OCI-LY3 (cell line): ENCODE measurements at regions not wholly inside any gene's neighbourhood (a gene's known extent, or its start where the extent isn't known, plus 50 kb on each side); places are given as distances from the start of the nearest gene placed in this dataset.

Source experiments
- H2AFZ ChIP-seq: fragments of 200-600, 300-600 bp; shearing (Covaris generic); 2 replicates; pipeline ENCODE4 v1.6.0; 2014; ENCODE audit warnings: antibody characterized with exemption, low read depth, low read length
- H3K27ac ChIP-seq: fragments of 200-600, 300-600 bp; sonication (generic); 2 replicates; pipeline ENCODE4 v1.5.1; 2014; ENCODE audit warnings: mild to moderate bottlenecking, low read length, moderate library complexity, mixed read lengths
- H3K27me3 ChIP-seq: fragments of 200-600, 300-600 bp; sonication (generic); 2 replicates; pipeline ENCODE4 v1.6.1; 2014; ENCODE audit warnings: low read depth, low read length, mixed read lengths
- H3K36me3 ChIP-seq: fragments of 200-600, 300-600 bp; sonication (generic); replicated peaks from 2 replicates; pipeline ENCODE3; 2014; ENCODE audit warnings: low read depth, low read length, mixed read lengths
- H3K4me1 ChIP-seq: fragments of 300-600, 200-600 bp; sonication (generic); 2 replicates; pipeline ENCODE4 v1.6.1; 2014; ENCODE audit warnings: low read length, mixed read lengths
- H3K4me2 ChIP-seq: fragments of 200-600, 300-600 bp; sonication (generic); 2 replicates; pipeline ENCODE4 v1.6.1; 2014; ENCODE audit warnings: low read length, mixed read lengths
- H3K4me3 ChIP-seq: fragments of 300-600, 200-600 bp; sonication (generic); 2 replicates; pipeline ENCODE4 v1.5.1; 2014; ENCODE audit warnings: antibody characterized with exemption, mild to moderate bottlenecking, low read length, moderate library complexity
- H3K79me2 ChIP-seq: fragments of 300-600, 200-600 bp; shearing (Covaris generic); 2 replicates; pipeline ENCODE4 v1.6.1; 2014; ENCODE audit warnings: mild to moderate bottlenecking, low read length, mixed read lengths
- H3K9ac ChIP-seq: fragments of 300-600, 200-600 bp; shearing (Covaris generic); 2 replicates; pipeline ENCODE4 v1.6.0; 2014; ENCODE audit warnings: mild to moderate bottlenecking, low read length, moderate library complexity
- H3K9me3 ChIP-seq: fragments of 200-600, 300-600 bp; shearing (Covaris generic); 2 replicates; pipeline ENCODE4 v1.6.1; 2014; ENCODE audit warnings: low read length, mixed read lengths; ENCODE audit not compliant: insufficient read depth
- H4K20me1 ChIP-seq: fragments of 200-600, 300-600 bp; sonication (generic); 2 replicates; pipeline ENCODE4 v1.6.1; 2016; ENCODE audit warnings: low read length, mixed read lengths; ENCODE audit not compliant: insufficient read depth
- CTCF ChIP-seq: fragments of 200-600, 300-600 bp; sonication (generic); IDR thresholded peaks from 2 replicates; pipeline ENCODE4 v1.5.1; 2014; ENCODE audit warnings: antibody characterized with exemption, low read length, low read depth
- EZH2phosphoT487 ChIP-seq: fragments of 200-600 bp; shearing (Covaris generic); IDR thresholded peaks from 2 replicates; pipeline ENCODE4 v1.6.1; 2018; ENCODE audit warnings: antibody characterized with exemption, mixed run types, low read depth

GRCh38 chr6:73943930-73944652 lies 248.1 kb downstream of the CD109 start:
- no peak overlapping the region for H3K4me2 ChIP-seq
- H2AFZ ChIP-seq, result no peak overlapping the region
- H3K4me1 ChIP-seq, result no peaks in the 10 kb centered on the region
- H3K4me3 ChIP-seq, result no peak overlapping the region
- TF ChIP-seq CTCF (no peak), EZH2phosphoT487 (no peak)
- H3K36me3 ChIP-seq, result no peaks in the 10 kb centered on the region
- H3K27me3 ChIP-seq, result no peaks in the 10 kb centered on the region
- H3K9me3 ChIP-seq, result no peaks in the 10 kb centered on the region; the same call in 1 of the 2 replicates
- H3K79me2 ChIP-seq, result no peaks in the 10 kb centered on the region
- no peaks in the 10 kb centered on the region for H4K20me1 ChIP-seq
- no peak overlapping the region for H3K9ac ChIP-seq
- no peak overlapping the region for H3K27ac ChIP-seq

- H3K79me2 ChIP-seq, result no peaks in the 10 kb centered on the region
- H3K36me3 ChIP-seq, result no peaks in the 10 kb centered on the region
- no peak overlapping the region for H3K4me3 ChIP-seq
- H2AFZ ChIP-seq, result no peak overlapping the region
- no peak overlapping the region for H3K4me2 ChIP-seq
- TF ChIP-seq CTCF (no peak), EZH2phosphoT487 (no peak)
- H3K9ac ChIP-seq, result no peak overlapping the region
- no peaks in the 10 kb centered on the region; the same call in 1 of the 2 replicates for H3K9me3 ChIP-seq
- H3K27me3 ChIP-seq, result no peaks in the 10 kb centered on the region
- H3K4me1 ChIP-seq, result no peaks in the 10 kb centered on the region
- no peak overlapping the region for H3K27ac ChIP-seq
- no peaks in the 10 kb centered on the region for H4K20me1 ChIP-seq
Measured at GRCh38 chr6:73943411-73943810, 247.4 kb downstream of the CD109 start.

- H3K36me3 ChIP-seq, result no peaks in the 10 kb centered on the region
- no peaks in the 10 kb centered on the region for H3K27me3 ChIP-seq
- no peaks in the 10 kb centered on the region for H4K20me1 ChIP-seq
- no peaks in the 10 kb centered on the region; the same call in 1 of the 2 replicates for H3K9me3 ChIP-seq
- no peak overlapping the region for H3K4me3 ChIP-seq
- no peak overlapping the region for H3K27ac ChIP-seq
- H2AFZ ChIP-seq, result no peak overlapping the region
- no peaks in the 10 kb centered on the region for H3K4me1 ChIP-seq
- no peaks in the 10 kb centered on the region for H3K79me2 ChIP-seq
- TF ChIP-seq CTCF, result no peak
- TF ChIP-seq EZH2phosphoT487, result no peak
- no peak overlapping the region for H3K9ac ChIP-seq
- H3K4me2 ChIP-seq, result no peak overlapping the region
Measured at GRCh38 chr6:73942592-73943186, 246.7 kb downstream of the CD109 start.

- Histone ChIP-seq H3K4me2 (no peak overlapping the region), H3K27ac (no peak overlapping the region), H3K27me3 (no peaks in the 10 kb centered on the region), H3K9ac (no peak overlapping the region), H4K20me1 (no peaks in the 10 kb centered on the region), H2AFZ (no peak overlapping the region), H3K4me1 (no peaks in the 10 kb centered on the region), H3K9me3 (no peaks in the 10 kb centered on the region; the same call in 1 of the 2 replicates), H3K4me3 (no peak overlapping the region), H3K36me3 (no peaks in the 10 kb centered on the region), H3K79me2 (no peaks in the 10 kb centered on the region)
- TF ChIP-seq EZH2phosphoT487 (no peak), CTCF (no peak)
Measured at GRCh38 chr6:73941892-73942291, 245.9 kb downstream of the CD109 start.
